ENCODE measurements at regions not wholly inside any gene's neighbourhood (a gene's known extent, or its start where the extent isn't known, plus 50 kb on each side); places are given as distances from the start of the nearest gene placed in this dataset.

GRCh38 chr20:19815553-19815991, 57.5 kb downstream of the RIN2 start:
- no peak overlapping the region for H3K27ac ChIP-seq
- no peak for TF ChIP-seq ZFX (IDR thresholded peaks at IDR 0.05)
- TF ChIP-seq CTCF (conservative IDR thresholded peaks at IDR 0.05), result no peak

DNA sequence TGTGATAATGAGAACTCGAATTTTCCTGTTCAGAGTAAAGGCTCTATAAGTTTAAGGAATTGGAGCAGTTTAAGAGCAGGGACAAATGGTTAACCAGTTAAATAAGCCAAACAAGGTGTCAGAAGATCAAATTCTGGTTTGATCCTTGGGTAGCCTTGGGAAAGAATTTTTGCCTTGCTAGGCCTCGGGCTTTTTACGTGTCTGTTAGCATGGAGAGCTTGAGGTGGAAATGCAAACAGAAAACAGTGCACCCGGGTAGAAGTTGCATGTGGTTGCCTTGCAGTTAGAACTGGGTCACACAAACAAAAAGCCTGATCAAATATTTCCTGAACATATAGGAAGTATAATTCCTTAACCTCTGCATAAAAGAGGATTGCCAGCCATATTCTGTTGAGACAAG, 58.3 kb downstream of the RIN2 start:
- H3K27ac ChIP-seq, result no peak overlapping the region
- TF ChIP-seq CTCF (conservative IDR thresholded peaks at IDR 0.05) (no peak), ZFX (IDR thresholded peaks at IDR 0.05) (no peak)

DNA sequence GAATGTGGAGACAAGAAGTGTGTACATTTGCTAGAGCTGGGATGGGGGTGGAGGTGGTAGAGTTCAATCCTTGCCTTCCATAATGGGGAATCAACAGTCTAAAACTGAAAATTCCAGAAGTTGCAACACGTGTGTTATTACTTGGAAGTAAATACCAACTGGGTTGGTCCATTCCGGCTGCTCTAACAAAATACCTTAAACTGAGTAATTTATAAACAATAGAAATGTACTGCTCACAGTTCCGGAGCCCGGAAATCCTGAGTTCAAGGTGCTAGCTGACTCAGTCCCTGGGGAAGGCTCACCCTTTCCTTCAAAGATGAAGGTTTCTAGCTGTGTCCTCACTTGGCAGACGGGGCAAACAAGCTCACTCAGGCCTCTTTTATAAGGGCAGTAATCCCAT, 59.0 kb downstream of the RIN2 start:
- TF ChIP-seq ZFX (IDR thresholded peaks at IDR 0.05), result no peak
- TF ChIP-seq CTCF (conservative IDR thresholded peaks at IDR 0.05), result no peak

GRCh38 chr20:19819149-19819548, 61.1 kb downstream of the RIN2 start:
- H3K27ac ChIP-seq, result no peak overlapping the region
- TF ChIP-seq ZFX (IDR thresholded peaks at IDR 0.05), result no peak
- TF ChIP-seq CTCF (conservative IDR thresholded peaks at IDR 0.05), result no peak

More for the DNA sequence above, 59.0 kb downstream of the RIN2 start:
- no peak overlapping the region for H3K27ac ChIP-seq

GRCh38 chr20:19820555-19821211, 62.6 kb downstream of the RIN2 start:
- no peak for TF ChIP-seq CTCF (conservative IDR thresholded peaks at IDR 0.05)
- no peak for TF ChIP-seq ZFX (IDR thresholded peaks at IDR 0.05)
- no peak overlapping the region for H3K27ac ChIP-seq

- TF ChIP-seq CTCF (conservative IDR thresholded peaks at IDR 0.05) (no peak), ZFX (IDR thresholded peaks at IDR 0.05) (no peak)
- H3K27ac ChIP-seq, result no peak overlapping the region
These were observed 63.5 kb downstream of the RIN2 start for GRCh38 chr20:19821606-19822005.

- no peak overlapping the region for H3K27ac ChIP-seq
- TF ChIP-seq CTCF (conservative IDR thresholded peaks at IDR 0.05), result no peak
- no peak for TF ChIP-seq ZFX (IDR thresholded peaks at IDR 0.05)
These were observed 65.2 kb downstream of the RIN2 start for GRCh38 chr20:19823216-19823615.
